Fibroblast of lung (primary cell): ENCODE measurements at regions not wholly inside any gene's neighbourhood (a gene's known extent, or its start where the extent isn't known, plus 50 kb on each side); places are given as distances from the start of the nearest gene placed in this dataset.

Experiments
- DNase-seq, 2 donors: peaks; one replicate each; pipeline versions ENCODE4 v3.0.0 to v3.0.0-alpha.2; 2010; ENCODE audit warnings: low read depth in 2 of 2
- H2AFZ ChIP-seq: 2 replicates; pipeline ENCODE4 v1.5.1; 2012; ENCODE audit warnings: low read length, control low read depth, inconsistent platforms
- H3K27ac ChIP-seq: 2 replicates; pipeline ENCODE4 v1.5.1; 2011; ENCODE audit warnings: low read length, control low read depth; ENCODE audit not compliant: insufficient read depth
- H3K27me3 ChIP-seq: 2 replicates; pipeline ENCODE4 v1.5.1; 2011; ENCODE audit warnings: mild to moderate bottlenecking, low read length; ENCODE audit not compliant: control insufficient read depth, insufficient read depth
- H3K36me3 ChIP-seq: 2 replicates; pipeline ENCODE4 v1.5.1; 2011; ENCODE audit warnings: low read length; ENCODE audit not compliant: control insufficient read depth, insufficient read depth
- H3K4me1 ChIP-seq: 2 replicates; pipeline ENCODE4 v1.5.1; 2011; ENCODE audit warnings: low read length; ENCODE audit not compliant: control insufficient read depth, insufficient read depth; ENCODE audit errors: extremely low read depth
- H3K4me2 ChIP-seq: 2 replicates; pipeline ENCODE4 v1.5.1; 2011; ENCODE audit warnings: low read length, control low read depth; ENCODE audit not compliant: insufficient read depth; ENCODE audit errors: extremely low read depth
- H3K4me3 ChIP-seq, 4 experiments: fragments of 200-600 bp in 1 of 4; sonication (generic) in 1 of 4; replicated peaks in 1 of 4; 2 replicates each; pipeline ENCODE4 v1.5.1; 2011 to 2016; ENCODE audit warnings: low read length in 4 of 4, low read depth in 3 of 4, mild to moderate bottlenecking in 3 of 4, control low read depth in 2 of 4, inconsistent platforms in 1 of 4, mixed read lengths in 1 of 4; ENCODE audit not compliant: insufficient read depth in 1 of 4; ENCODE audit errors: control extremely low read depth in 1 of 4
- H3K79me2 ChIP-seq: 2 replicates; pipeline ENCODE4 v1.5.1; 2012; ENCODE audit warnings: mild to moderate bottlenecking, low read length, inconsistent platforms; ENCODE audit not compliant: control insufficient read depth, insufficient read depth
- H3K9ac ChIP-seq: 2 replicates; pipeline ENCODE4 v1.5.1; 2011; ENCODE audit warnings: mild to moderate bottlenecking, low read length, control low read depth; ENCODE audit not compliant: insufficient read depth
- H3K9me3 ChIP-seq: 2 replicates; pipeline ENCODE4 v1.5.1; 2012; ENCODE audit warnings: low read depth, low read length; ENCODE audit not compliant: control insufficient read depth, insufficient read depth
- H4K20me1 ChIP-seq: 2 replicates; pipeline ENCODE4 v1.5.1; 2011; ENCODE audit warnings: low read length; ENCODE audit not compliant: control insufficient read depth, insufficient read depth; ENCODE audit errors: extremely low read depth
- CTCF ChIP-seq, 2 donors: IDR thresholded peaks in 1 of 2; conservative IDR thresholded peaks in 1 of 2; 1 replicate in 1 of 2; 2 replicates in 1 of 2; pipeline ENCODE4 v1.5.1; 2011 to 2012; ENCODE audit warnings: low read length in 2 of 2, control low read depth in 1 of 2, inconsistent platforms in 1 of 2, low read depth in 1 of 2, mild to moderate bottlenecking in 1 of 2
- EZH2 ChIP-seq: IDR thresholded peaks from 2 replicates; pipeline ENCODE4 v1.5.1; 2012; ENCODE audit warnings: low read length, control low read depth, mild to moderate bottlenecking; ENCODE audit errors: missing control alignments

GRCh38 chrX:10949541-10949940, 161.6 kb upstream of the HCCS start:
- no peak overlapping the region for H3K4me3 ChIP-seq
- no peak overlapping the region for H3K27ac ChIP-seq
- H3K9ac ChIP-seq = no peak overlapping the region

GRCh38 chrX:10952619-10953018, 158.5 kb upstream of the HCCS start:
- Histone ChIP-seq H3K36me3 (no peaks in the 10 kb centered on the region), H3K27me3 (no peaks in the 10 kb centered on the region), H3K4me3 (no peak overlapping the region), H2AFZ (no peak overlapping the region), H3K9me3 (no peaks in the 10 kb centered on the region), H3K4me1 (no peaks in the 10 kb centered on the region), H4K20me1 (no peaks in the 10 kb centered on the region), H3K4me2 (no peak overlapping the region), H3K9ac (no peak overlapping the region), H3K27ac (no peak overlapping the region), H3K79me2 (no peaks in the 10 kb centered on the region)
- TF ChIP-seq EZH2 (no peak), CTCF (conservative IDR thresholded peaks at IDR 0.05 in 1 of 2, IDR thresholded peaks at IDR 0.05 in 1 of 2; ENCODE audit: low read depth in 1 of 2, low read length in 2 of 2) (no peak)
- DNase-seq = no peak

More at GRCh38 chrX:10949541-10949940, 161.6 kb upstream of the HCCS start:
- H3K9me3 ChIP-seq = no peaks in the 10 kb centered on the region
- no peak for TF ChIP-seq EZH2
- no peaks in the 10 kb centered on the region for H3K27me3 ChIP-seq
- H3K79me2 ChIP-seq = no peaks in the 10 kb centered on the region
- no peak overlapping the region for H3K4me2 ChIP-seq
- no peaks in the 10 kb centered on the region for H3K4me1 ChIP-seq
- DNase-seq = no peak
- H4K20me1 ChIP-seq = no peaks in the 10 kb centered on the region
- no peak overlapping the region for H2AFZ ChIP-seq
- no peaks in the 10 kb centered on the region for H3K36me3 ChIP-seq

GRCh38 chrX:10965174-10965798, 145.8 kb upstream of the HCCS start:
- no peak overlapping the region for H3K4me3 ChIP-seq
- DNase-seq = no peak
- no peaks in the 10 kb centered on the region for H3K4me1 ChIP-seq
- no peak overlapping the region for H3K9ac ChIP-seq
- no peaks in the 10 kb centered on the region for H3K27me3 ChIP-seq
- H3K79me2 ChIP-seq = no peaks in the 10 kb centered on the region
- H2AFZ ChIP-seq = no peak overlapping the region
- no peaks in the 10 kb centered on the region for H3K36me3 ChIP-seq
- TF ChIP-seq CTCF (conservative IDR thresholded peaks at IDR 0.05 in 1 of 2, IDR thresholded peaks at IDR 0.05 in 1 of 2; ENCODE audit: low read depth in 1 of 2, low read length in 2 of 2) (no peak), EZH2 (no peak)
- H3K9me3 ChIP-seq = no peaks in the 10 kb centered on the region
- no peak overlapping the region for H3K4me2 ChIP-seq
- H4K20me1 ChIP-seq = no peaks in the 10 kb centered on the region
- H3K27ac ChIP-seq = no peak overlapping the region
